Stimulated activated CD4-positive, alpha-beta T cell treated with anti-CD3 and anti-CD28 coated beads, Interleukin-1b, Interleukin-23, amount 100 ng/mL, for 4 hours (primary cell): ENCODE measurements at regions not wholly inside any gene's neighbourhood (a gene's known extent, or its start where the extent isn't known, plus 50 kb on each side); places are given as distances from the start of the nearest gene placed in this dataset.

Experiments used
- DNase-seq, 2 donors: peaks; one replicate each; pipeline ENCODE4 v3.0.0-alpha.2; 2020; ENCODE audit warnings: low read depth in 2 of 2

DNA sequence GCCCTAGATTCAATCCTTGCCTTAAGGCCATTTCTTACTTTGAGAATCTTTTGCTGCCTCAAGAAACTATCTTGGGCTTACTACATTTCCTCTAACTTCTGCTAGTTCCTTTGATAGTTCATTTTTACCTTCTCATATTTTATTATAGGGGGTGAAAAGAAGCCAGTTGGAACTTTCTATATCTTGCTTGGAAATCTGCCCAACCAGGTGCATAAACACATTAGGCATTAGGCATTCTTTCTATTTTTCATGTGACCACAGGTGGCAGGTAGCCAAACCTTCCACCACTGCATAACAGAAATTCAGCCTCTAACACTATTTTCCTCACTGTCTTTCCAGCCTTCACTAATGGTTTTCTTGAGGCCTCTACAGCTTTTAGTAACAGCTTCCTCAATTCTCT is 300.0 kb upstream of the SP8 start:
- DNase-seq: no peak

DNA sequence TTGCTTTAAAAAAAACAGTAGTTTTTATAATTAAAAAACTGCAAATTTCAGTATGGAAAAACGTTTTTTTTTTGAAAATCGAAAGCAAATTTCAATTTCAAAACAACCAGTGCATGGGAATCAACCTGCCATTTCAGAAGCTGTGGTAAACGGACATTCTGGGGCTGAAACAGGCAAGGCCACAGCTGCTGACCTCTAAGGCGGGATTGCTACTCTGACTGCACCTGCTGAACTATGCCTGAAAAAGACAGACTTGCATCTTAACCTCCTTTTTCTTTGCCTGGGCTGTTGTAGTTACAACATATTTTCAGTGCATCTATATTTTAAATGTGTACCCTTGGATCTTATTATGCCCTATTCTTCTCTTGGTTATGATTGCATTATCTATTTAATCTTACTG is 303.0 kb upstream of the SP8 start:
- DNase-seq: no peak

DNA sequence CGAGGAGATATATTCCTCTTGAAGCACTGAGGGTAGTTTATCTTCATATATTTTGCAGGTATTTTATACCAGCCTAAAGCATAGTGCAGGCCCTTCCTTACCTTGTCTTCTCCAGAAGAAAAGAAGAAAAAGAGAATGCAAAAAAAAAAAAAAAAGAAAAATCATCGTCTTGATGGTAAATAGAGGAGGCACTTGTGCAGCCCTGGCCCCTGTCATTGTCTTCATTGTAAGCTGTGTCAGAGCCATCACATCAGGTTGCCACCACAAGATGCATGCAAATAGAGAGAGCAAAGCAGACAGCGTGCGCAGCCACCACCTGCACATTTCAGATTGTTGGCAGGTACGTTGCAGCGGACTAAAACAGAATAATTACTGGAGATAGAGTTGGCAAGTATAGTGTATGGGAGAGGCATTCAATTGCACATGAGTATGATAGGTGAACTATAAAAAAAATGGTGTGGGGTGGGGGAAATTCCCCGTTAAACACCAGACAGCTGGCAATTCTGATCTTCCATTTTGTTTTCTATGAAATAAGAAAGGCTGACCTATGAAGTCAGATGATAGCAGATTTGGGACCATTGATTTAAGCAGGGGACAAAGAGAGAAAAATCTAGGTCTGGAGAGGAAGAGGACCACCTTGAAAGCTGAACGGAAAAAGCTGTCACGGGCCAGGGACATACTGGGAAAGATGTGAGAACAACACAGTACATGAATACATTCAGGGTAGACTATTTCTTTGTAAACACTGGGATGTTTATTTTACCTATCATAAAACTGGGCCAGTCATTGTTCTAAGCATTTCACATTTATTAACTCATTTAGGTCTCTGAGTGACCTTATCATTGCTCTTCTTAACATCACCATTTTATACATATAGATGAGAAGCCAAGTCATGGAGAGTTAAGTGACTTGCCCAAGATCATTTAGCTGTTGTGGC is 306.3 kb upstream of the SP8 start:
- DNase-seq: no peak

DNA sequence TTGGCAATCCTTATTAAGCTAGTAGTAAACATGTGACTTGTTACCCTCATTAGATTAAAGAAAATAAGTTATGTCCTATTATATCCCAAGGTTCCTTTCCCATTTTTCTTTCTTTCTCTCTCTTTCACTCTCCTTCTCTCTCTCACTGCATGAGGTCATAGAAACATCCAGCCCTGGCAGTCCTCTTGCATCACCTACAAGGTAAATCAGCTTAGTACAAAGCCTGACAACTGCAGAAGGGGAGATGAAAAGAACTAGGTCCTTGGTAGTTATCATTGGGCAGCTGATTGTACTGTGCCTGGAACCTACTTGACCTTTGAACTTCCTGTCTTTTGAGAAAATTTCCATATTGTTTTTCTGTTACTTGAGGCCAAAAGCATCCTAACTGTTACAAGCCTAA is 307.9 kb upstream of the SP8 start:
- DNase-seq: no peak

DNA sequence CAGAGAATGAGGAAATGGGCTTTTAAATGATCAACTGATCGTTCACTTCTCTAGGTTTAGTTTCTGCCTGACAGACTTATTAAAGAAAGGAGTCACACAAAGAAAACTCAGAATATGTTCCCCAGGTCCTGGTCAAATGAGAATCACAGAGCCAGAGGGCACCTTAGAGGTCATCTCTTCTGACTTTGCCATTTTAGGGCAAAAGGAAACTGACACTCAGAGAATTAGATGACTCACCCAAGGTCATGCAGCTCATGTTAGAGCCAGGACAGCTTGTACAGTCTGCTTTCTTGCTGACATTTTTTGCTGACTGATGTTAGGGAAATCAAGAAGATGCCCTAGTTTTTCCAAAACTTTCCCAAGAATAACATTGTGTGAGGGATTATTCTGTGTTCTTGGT is 312.7 kb upstream of the SP8 start:
- no peak for DNase-seq

DNA sequence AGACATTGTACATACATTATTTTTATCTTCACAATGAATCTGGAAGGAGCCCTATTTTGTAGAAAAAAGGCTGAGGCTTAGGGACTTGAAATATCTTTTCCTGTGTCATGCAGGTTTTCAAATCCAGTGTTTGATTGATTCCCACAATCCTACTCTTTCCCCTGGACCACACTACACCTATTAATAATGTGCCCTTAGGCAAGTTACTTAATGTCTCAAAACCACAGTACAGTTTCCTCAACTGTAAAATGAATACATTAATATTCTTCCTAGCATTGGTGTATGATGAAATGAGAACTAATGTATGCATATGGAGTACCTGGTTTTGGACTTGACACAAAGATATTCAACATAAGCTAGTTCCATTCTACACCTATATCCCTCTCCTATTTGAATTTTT is 313.3 kb upstream of the SP8 start:
- DNase-seq: no peak

DNA sequence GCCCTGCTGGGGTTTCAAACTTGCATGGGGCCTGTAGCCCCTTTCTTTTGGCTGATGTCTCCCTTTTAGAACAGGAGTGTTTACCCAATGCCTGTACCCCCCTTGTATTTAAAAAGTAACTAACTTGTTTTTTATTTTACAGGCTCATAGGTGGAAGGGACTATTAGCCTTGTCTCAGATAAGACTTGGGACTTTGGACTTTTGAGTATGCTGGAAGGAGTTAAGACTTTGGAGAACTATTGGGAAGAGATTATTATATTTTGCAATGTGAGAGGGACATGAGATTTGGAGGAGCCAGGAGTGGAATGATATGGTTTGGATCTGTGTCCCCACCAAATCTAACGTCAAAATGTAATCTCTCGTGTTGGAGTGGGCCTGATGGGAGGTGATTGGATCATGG is 314.9 kb upstream of the SP8 start:
- DNase-seq: no peak

DNA sequence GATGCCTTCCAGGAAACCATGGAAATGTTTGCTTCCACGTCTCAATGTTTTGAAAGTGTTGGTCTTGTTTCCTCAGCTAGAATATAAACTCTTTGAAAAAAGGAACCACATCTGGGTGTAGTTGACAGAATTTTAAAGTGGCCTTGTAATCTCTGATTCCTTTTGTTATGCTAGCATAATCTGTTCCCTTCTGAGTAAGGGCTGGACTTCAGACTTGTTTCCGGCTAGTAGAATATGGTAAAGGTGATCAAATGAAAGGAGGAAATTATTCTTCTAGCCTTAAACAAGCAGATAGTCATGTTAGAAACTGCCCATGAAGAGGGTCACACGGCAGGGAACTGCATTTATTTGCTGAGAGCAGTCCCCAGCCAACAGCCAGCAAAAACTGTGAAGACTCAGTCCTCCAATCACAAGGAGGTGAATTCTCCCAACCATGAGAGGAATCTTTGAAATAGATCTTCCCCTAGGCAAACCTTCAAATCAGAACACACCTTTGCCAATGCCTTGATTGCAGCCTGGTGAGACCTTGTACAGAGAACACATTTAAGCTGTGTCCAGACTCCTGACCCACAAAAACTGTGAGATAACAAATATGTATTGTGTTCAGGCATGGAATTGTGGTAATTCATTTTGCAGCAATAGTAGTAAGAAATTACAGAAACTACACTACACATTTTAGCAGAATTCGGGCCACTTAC is 316.9 kb upstream of the SP8 start:
- no peak for DNase-seq

DNA sequence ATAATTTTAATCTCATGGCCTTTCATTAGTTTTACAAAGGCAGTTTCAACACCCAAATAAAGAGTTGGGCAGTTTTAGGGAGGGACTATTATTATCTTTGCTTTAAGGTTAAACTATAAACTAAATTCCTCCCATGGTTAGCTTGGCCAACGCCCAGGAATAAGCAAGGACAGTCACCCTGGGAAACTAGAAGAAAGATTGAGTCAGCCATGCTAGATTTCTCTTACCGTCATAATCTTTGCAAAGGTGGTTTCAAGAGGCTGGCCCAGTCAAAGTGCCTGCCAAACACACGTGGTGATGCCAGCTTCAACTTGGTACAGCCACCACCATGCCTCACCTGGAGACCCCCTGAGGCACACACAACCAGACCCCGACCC is 317.4 kb upstream of the SP8 start:
- DNase-seq: no peak

DNA sequence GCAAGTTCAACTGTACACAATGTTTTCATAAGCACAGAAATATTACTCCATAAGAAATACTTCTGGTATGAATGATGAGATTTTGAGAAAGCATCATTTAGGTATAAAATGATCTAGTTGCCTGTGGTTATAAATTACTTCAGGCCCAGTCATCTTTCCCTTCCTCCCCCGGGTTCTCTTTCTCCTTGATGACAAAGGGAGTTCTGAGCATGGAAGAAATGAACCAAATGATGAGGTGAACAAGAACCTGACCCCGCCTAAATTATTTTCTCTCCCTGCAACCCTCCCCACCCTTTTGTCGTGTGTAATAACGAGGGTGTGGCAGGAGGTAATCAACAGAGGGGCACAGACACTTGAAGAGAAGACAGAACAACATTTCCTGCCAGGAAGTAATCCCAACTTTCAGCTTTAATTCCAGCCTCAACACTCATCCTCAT is 319.6 kb upstream of the SP8 start:
- DNase-seq: no peak

DNA sequence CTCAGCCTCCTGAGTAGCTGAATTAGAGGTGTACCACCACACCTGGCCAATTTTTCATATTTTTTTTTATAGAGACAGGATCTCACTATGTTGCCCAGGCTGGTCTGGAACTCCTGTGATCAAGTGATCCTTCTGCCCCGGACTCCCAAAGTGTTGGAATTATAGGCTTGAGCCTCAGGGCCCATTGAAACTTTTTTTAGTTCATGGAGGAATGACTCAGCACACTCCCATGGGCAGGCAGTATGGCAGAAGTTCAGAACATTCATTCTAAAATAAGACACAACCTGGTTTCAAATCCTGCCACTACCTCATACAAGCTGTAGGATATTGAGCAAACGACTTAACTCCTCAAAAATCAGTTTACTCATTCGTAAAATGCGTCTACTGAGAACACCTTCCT is 320.4 kb upstream of the SP8 start:
- DNase-seq: no peak

DNA sequence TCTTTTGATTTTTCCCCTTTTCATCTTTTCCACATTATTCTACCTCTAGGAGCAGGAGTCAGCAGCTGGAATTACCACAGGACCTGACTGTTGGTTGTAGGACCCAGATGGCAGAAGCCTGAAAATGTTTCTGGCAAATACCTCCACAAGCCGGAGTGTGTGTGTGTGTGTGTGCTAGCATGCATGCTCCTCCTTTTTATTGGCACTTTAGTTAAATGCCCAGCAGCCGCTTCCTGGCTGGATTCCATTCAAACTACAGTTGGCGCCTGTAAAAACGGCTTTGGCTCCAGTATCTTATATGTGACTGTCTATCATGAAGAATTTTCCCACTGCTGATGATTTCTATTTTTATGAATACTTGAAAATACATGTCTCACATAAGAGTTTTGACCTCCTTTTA is 319.7 kb upstream of the SP4 start:
- DNase-seq: no peak

DNA sequence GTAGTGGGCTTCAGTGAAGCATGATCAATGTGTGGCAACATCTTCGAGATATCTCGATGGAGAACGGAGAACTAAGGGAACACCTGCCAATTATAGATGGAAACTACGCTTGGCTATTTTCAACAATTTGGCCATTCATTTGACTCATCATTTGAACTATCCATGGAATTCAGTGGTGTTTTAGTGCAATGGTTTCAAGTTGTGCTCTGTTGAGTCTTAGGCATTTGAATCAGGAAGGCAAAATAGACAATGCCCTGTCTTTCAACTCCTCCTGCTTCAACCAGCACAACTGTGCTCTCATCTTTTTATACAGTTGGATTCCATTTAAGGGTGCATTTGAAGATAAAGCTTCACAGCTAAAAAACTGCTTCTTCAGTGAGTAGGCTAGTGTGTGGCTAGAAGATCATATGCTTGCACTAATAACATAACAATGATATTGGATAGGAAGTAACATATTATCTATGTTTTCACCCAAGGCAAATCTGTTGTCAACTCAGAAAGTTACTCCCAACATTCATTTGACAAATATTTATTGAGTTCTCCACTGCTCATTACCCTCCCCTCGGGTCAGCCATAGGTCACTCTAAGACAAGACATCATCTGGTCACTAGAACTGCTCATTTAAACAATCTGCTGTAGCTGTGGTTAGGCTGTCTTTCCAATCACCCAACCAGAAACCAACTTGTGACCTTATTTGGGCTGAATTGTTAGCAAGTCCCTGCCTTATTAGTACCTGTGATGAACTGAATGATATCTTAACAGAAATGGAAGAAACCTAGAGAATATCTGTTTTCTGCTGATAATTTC is 314.1 kb upstream of the SP4 start:
- no peak for DNase-seq

DNA sequence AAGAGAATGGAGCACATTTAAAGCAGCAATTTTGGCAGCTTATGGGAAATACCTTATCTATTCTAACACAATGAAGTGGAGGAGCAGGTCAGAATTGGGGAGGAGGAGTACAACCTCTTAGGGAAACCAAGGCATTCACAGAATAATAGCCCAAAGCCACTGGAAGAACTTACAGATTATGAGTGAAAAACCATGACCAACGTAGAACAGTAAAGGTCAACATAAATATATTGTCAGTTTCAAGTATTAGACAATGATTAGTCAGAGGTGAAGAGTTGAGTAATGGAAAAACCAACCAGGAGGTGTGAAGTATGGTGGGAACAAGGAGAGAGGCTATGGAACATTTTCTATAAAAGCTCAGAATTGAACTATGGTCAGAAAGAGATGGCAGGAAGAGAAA is 304.3 kb upstream of the SP4 start:
- DNase-seq: no peak

DNA sequence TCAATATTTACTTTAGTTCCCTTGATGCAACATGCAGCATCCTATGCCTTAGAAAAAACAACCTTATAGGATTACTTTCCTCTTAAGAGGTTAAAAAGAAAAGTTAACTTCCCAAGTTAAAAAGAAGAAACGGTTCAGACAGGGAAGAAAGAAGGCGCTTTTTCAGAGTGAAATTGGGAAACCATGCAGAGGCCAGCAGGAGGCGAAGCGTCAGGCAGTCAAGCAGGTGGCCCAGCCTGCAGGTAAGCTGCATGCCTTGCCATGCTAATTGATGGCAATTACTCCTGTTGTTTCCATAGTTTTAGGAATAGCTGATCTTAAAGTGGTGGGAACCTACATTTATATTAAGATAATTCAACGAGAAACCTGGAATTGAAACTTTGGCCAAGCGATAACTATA is 302.6 kb upstream of the SP4 start:
- no peak for DNase-seq

DNA sequence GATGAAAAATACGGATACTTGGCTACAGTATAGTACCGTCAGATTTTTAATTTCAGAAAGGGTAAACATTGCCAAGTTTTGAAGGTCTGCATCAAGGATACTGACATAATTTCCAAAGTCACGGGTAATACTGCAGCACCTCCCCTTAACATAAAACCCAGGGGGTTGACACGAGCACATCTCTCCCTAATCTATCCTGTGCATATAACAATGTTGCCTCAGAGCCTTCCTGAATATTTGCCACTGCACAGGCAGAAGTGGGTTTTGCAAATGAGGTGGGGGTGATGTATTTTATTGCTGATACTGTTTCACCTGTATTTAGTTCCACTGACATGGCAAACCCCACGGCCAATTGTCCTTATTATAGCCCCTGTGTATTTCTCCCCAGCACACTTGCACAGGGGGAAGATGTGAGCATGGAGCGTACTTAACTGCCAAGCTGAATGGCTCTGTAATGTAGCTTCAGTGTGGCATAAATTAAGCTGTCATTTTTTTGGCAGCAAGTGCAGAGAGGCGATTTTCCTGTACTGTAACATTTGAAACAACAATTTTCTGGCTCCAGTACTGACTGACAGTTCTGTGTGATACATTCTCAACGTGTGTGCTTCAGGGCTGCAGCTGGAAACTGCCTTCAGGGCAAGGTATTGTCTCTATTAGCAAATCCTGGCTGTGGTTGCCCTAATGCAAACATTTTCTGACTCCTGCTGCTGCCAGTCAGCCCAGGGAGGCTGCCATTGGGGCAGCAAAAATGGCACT is 299.6 kb upstream of the SP4 start:
- no peak for DNase-seq

DNA sequence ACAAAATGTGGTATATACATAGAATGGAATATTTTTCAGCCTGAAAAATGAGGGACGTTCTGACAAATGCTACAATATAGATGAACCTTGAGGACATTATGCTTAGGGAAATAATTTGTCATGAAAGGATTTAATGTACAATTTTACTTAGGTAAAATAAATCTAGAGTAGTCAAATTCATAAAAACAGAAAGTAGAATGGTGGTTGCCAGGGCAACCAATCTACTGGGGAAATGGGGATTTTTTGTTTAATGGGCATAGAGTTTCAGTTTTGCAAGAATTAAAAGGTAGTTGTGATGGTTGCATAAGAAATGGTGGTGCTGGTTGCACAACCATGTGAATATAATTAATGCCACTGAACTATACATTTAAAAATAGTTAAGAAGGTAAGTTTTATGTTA is 296.0 kb upstream of the SP4 start:
- DNase-seq: no peak

DNA sequence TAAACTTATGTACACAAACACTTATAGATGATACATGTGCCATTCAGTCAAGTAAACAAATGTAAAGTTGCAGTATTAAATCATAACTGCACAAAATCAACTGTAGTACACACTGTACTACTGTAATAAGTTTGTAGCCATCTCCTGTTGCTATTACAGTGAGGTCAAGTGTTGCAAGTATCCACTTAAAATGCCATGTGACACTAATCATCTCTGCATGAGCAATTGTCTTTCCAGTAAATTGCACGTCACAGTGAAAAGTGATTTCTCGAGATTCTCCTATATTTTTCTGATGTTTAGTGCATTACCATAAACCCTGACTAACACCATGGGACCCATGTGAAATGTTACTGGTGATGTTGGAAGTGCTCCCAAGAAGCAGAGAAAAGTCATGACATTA is 293.3 kb upstream of the SP4 start:
- no peak for DNase-seq

DNA sequence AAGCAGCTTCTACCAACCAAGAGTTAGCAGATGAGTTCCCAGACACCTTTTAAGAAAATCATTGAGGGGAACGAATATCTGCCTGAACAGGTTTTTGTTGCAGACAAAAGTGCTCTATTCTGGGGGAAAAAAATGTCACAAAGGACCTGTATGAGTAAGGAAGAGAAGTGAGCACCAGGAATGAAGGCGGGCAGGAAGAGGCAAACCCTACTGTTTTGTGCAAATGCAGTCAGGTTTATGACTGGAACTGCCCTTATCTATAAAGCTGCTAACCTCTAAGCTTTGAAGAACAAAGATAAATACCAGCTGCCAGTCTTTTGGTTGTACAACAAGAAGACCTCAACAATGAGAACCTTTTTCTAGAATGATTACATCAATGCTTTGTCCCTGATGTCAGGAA is 292.4 kb upstream of the SP4 start:
- no peak for DNase-seq

DNA sequence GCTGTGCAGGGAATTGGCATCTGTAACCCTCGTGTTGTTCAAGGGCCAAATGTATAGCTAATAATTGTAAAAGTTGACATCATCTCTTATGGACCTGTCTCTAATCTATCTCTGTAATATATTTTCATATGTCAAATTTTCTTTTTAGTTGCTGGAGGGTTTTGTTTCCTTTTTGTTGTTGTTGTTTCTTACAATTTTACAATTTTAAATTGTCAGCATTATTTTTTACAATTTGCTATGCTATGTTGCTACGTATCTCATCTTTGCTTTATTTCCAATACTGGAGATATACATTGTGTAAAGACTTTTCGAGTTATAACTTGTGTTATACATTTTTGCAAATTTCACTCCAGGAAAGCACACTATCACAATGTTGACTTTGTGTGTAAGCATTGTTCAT is 290.2 kb upstream of the SP4 start:
- no peak for DNase-seq

DNA sequence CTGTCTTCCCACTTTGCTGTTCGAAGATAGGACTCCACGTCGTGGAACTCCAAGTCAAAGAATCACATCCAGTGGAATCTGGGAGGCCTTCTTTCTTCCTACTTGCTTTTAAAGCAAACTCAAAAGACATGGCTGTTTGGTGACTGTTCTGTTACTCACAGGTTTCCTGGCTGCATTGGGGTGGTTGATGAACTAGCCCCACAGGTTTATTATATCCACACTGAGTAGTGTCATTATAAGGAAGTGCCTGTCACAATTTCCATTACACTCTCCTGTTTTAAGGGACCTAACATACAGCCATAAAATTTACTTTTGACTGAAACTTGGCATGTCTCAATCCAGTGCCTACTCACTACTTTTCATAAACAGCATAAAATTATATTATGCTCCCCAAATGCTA is 287.3 kb upstream of the SP4 start:
- no peak for DNase-seq

DNA sequence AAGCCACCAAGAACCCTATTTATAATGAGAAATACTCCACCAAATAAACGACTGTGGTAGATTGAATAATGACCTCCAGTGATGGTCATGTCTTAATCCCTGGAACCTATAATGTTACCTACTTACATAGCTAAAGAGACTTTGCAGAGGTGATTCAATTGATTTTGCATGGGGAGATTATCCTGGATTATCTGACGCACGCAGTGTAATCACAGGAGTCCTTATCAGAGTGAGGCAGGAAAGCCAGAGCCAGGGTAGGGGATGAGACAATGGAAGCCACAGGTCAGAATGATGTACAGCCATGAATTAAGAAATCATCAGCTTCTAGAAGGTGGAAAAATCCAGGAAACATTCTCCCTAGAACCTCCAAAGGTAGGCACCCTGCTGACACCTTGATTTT is 286.4 kb upstream of the SP4 start:
- DNase-seq: no peak
